Erythroblast (primary cell): ENCODE measurements at regions not wholly inside any gene's neighbourhood (a gene's known extent, or its start where the extent isn't known, plus 50 kb on each side); places are given as distances from the start of the nearest gene placed in this dataset.

Source experiments
- DNase-seq, 2 experiments: peaks; one replicate each; lab custom pipeline; 2025; lab: John Stamatoyannopoulos, UW
- GATA1 ChIP-seq: IDR thresholded peaks from 2 replicates; pipeline ENCODE4 v1.6.1; 2011; ENCODE audit warnings: low read depth, mild to moderate bottlenecking, control low read depth, low read length, moderate library complexity
- POLR2A ChIP-seq: IDR thresholded peaks from 2 replicates; pipeline ENCODE4 v1.6.1; 2011; ENCODE audit warnings: mild to moderate bottlenecking, low read length

- TF ChIP-seq GATA1 (no peak), POLR2A (no peak)
- DNase-seq = peak; percentile 44 to 59
Observed at GRCh38 chr16:85378145-85379040, 234.7 kb upstream of the GSE1 start.

GRCh38 chr16:85379041-85380001 lies 233.8 kb upstream of the GSE1 start:
- TF ChIP-seq GATA1 = no peak
- peak; percentile 36 for TF ChIP-seq POLR2A
- peak; percentile 52 to 55 for DNase-seq

GRCh38 chr16:85380002-85380395 lies 233.1 kb upstream of the GSE1 start:
- TF ChIP-seq GATA1 = no peak
- TF ChIP-seq POLR2A = no peak
- DNase-seq = no peak

- no peak for TF ChIP-seq POLR2A
- no peak for TF ChIP-seq GATA1
- DNase-seq = no peak
Observed at GRCh38 chr16:85380905-85381737, 232.0 kb upstream of the GSE1 start.

- TF ChIP-seq POLR2A = peak; percentile 49
- peak; percentile 77 for TF ChIP-seq GATA1
Observed at GRCh38 chr16:85381738-85382592, 231.2 kb upstream of the GSE1 start.

GRCh38 chr16:85382717-85383118 lies 230.4 kb upstream of the GSE1 start:
- peak; percentile 48 to 59 for DNase-seq

More at GRCh38 chr16:85381738-85382592, 231.2 kb upstream of the GSE1 start:
- DNase-seq = peak; percentile 93 to 98

GRCh38 chr16:85383836-85384832 lies 229.0 kb upstream of the GSE1 start:
- no peak for DNase-seq
- TF ChIP-seq GATA1 = no peak
- no peak for TF ChIP-seq POLR2A

More at GRCh38 chr16:85382717-85383118, 230.4 kb upstream of the GSE1 start:
- TF ChIP-seq POLR2A (no peak), GATA1 (no peak)

GRCh38 chr16:85384833-85385462 lies 228.2 kb upstream of the GSE1 start:
- DNase-seq = no peak
- TF ChIP-seq GATA1 = no peak
- TF ChIP-seq POLR2A = no peak

GRCh38 chr16:85385463-85386331 lies 227.4 kb upstream of the GSE1 start:
- TF ChIP-seq GATA1 = no peak
- TF ChIP-seq POLR2A = no peak
- DNase-seq = peak; percentile 37 to 48

GRCh38 chr16:85386467-85387170 lies 226.5 kb upstream of the GSE1 start:
- TF ChIP-seq POLR2A (no peak), GATA1 (no peak)
- no peak for DNase-seq
